Neural cell (in vitro differentiated cells): ENCODE measurements at regions not wholly inside any gene's neighbourhood (a gene's known extent, or its start where the extent isn't known, plus 50 kb on each side); places are given as distances from the start of the nearest gene placed in this dataset.
"Not testable (repeated sequence)": the region's sequence is repeated elsewhere in the genome, so short reads cannot be mapped to it uniquely, and the experiment has no call there.

Experiments
- H2AFZ ChIP-seq: fragments of 200-600, 300-800 bp; sonication (generic), shearing (Covaris generic); 2 replicates; pipeline ENCODE4 v1.6.0; 2014; ENCODE audit warnings: low read depth, mild to moderate bottlenecking, antibody characterized with exemption, low read length, moderate library complexity
- H3F3A ChIP-seq: fragments of 200-600 bp; shearing (Covaris generic); 2 replicates; pipeline ENCODE4 v1.6.1; 2016; ENCODE audit warnings: mild to moderate bottlenecking, moderate library complexity, mixed read lengths, antibody characterized with exemption, low read length; ENCODE audit not compliant: insufficient read depth, poor library complexity, severe bottlenecking
- H3K27ac ChIP-seq: fragments of 200-600, 300-800 bp; sonication (generic), shearing (Covaris generic); 2 replicates; pipeline ENCODE4 v1.5.1; 2014; ENCODE audit warnings: mild to moderate bottlenecking, low read length, moderate library complexity
- H3K27me3 ChIP-seq: fragments of 300-800, 200-600 bp; sonication (generic), shearing (Covaris generic); 2 replicates; pipeline ENCODE4 v1.6.0; 2014; ENCODE audit warnings: mild to moderate bottlenecking, low read depth, low read length, moderate library complexity; ENCODE audit not compliant: insufficient read depth
- H3K36me3 ChIP-seq: fragments of 300-800, 200-600 bp; sonication (generic), shearing (Covaris generic); 2 replicates; pipeline ENCODE4 v1.5.1; 2014; ENCODE audit warnings: mild to moderate bottlenecking, antibody characterized with exemption, low read length, moderate library complexity; ENCODE audit not compliant: insufficient read depth
- H3K4me2 ChIP-seq: fragments of 300-800, 200-600 bp; sonication (generic), shearing (Covaris generic); 2 replicates; pipeline ENCODE4 v1.6.0; 2014; ENCODE audit warnings: mild to moderate bottlenecking, low read length
- H3K4me3 ChIP-seq: fragments of 300-800, 200-600 bp; sonication (generic), shearing (Covaris generic); 2 replicates; pipeline ENCODE4 v1.5.1; 2014; ENCODE audit warnings: mild to moderate bottlenecking, low read length, moderate library complexity
- H3K79me2 ChIP-seq: fragments of 200-600 bp; shearing (Covaris generic); replicated peaks from 2 replicates; pipeline ENCODE4 v1.6.0; 2014; ENCODE audit warnings: mild to moderate bottlenecking, low read length, moderate library complexity; ENCODE audit not compliant: insufficient read depth
- H3K9ac ChIP-seq: fragments of 300-800, 200-600 bp; sonication (generic), shearing (Covaris generic); 2 replicates; pipeline ENCODE4 v1.6.1; 2016; ENCODE audit warnings: mild to moderate bottlenecking, low read length, mixed read lengths
- H3K9me2 ChIP-seq: fragments of 200-600 bp; shearing (Covaris generic); 2 replicates; pipeline ENCODE4 v1.6.1; 2016; ENCODE audit warnings: mild to moderate bottlenecking, low read length, mixed read lengths; ENCODE audit not compliant: insufficient read depth
- H3K9me3 ChIP-seq: fragments of 200-600, 300-800 bp; sonication (generic), shearing (Covaris generic); 2 replicates; pipeline ENCODE4 v1.6.1; 2016; ENCODE audit warnings: mild to moderate bottlenecking, mixed run types, low read length, moderate library complexity, mixed read lengths
- H4K20me1 ChIP-seq: fragments of 200-600 bp; shearing (Covaris generic); 2 replicates; pipeline ENCODE4 v1.6.1; 2016; ENCODE audit warnings: mild to moderate bottlenecking, mixed run types; ENCODE audit not compliant: insufficient read depth
- EP300 ChIP-seq: fragments of 450-650 bp; conservative IDR thresholded peaks from 2 replicates; pipeline ENCODE4 v1.6.1; 2014; ENCODE audit warnings: antibody characterized with exemption, mild to moderate bottlenecking, moderate library complexity; ENCODE audit not compliant: poor library complexity, severe bottlenecking
- EZH2 ChIP-seq: fragments of 200-600, 300-800 bp; shearing (Covaris generic), sonication (generic); IDR thresholded peaks from 2 replicates; pipeline ENCODE4 v1.6.1; 2014; ENCODE audit warnings: antibody characterized with exemption, low read length, borderline replicate concordance, mild to moderate bottlenecking; ENCODE audit not compliant: insufficient read depth, poor library complexity, severe bottlenecking
- MXI1 ChIP-seq: fragments of 450-650 bp; conservative IDR thresholded peaks from 2 replicates; pipeline ENCODE4 v1.6.1; 2014; ENCODE audit warnings: antibody characterized with exemption, mild to moderate bottlenecking; ENCODE audit not compliant: poor library complexity, severe bottlenecking
- POLR2AphosphoS5 ChIP-seq: IDR thresholded peaks from 2 replicates; pipeline ENCODE4 v1.6.1; 2012
- RAD21 ChIP-seq: fragments of 450-650 bp; conservative IDR thresholded peaks from 2 replicates; pipeline ENCODE4 v1.6.1; 2014; ENCODE audit warnings: antibody characterized with exemption, mild to moderate bottlenecking, moderate library complexity
- SMC3 ChIP-seq: fragments of 450-650 bp; conservative IDR thresholded peaks from 2 replicates; pipeline ENCODE4 v1.6.1; 2014; ENCODE audit warnings: antibody characterized with exemption, mild to moderate bottlenecking, moderate library complexity; ENCODE audit not compliant: poor library complexity
- TAF1 ChIP-seq: IDR thresholded peaks from 2 replicates; pipeline ENCODE4 v1.6.1; 2012; ENCODE audit warnings: low read depth
- TF ChIP-seq, protein P1 (sequence below): IDR thresholded peaks from 2 replicates; pipeline ENCODE4 v1.6.1; 2012; ENCODE audit warnings: borderline replicate concordance
- TF ChIP-seq, protein P2 (sequence below): fragments of 450-650 bp; IDR thresholded peaks from 2 replicates; pipeline ENCODE4 v1.5.1; 2014; ENCODE audit warnings: antibody characterized with exemption, mild to moderate bottlenecking, moderate library complexity; ENCODE audit not compliant: poor library complexity, severe bottlenecking

DNA sequence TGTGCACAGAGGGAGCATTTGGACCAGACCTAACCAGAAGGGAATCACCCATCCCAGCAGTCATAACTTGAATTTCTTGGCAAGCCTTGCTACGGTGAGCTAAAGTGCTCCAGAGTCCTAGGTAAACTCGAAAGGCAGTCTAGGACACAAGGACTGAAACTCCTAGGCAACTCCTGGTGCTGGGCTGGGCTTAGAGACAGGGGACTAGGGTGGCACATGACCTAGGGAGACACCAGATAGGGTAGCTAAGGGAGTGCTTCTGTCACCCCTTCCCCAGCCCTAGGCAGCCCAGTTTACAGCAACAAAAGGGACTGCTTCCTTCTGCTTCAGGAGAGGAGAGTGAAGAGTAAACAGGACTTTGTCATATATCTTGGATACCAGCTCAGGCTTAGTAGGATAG lies 256.4 kb upstream of the ARHGEF26 start:
- H3K27ac ChIP-seq: no peak overlapping the region
- H4K20me1 ChIP-seq: no peaks in the 10 kb centered on the region
- H3K4me2 ChIP-seq: no peak overlapping the region
- no peaks in the 10 kb centered on the region for H3K36me3 ChIP-seq
- H3K4me3 ChIP-seq: no peak overlapping the region
- no peaks in the 10 kb centered on the region for H3K27me3 ChIP-seq
- H3K9me3 ChIP-seq: no peaks in the 10 kb centered on the region
- H3F3A ChIP-seq: no peaks in the 10 kb centered on the region
- no peak overlapping the region for H3K9ac ChIP-seq
- TF ChIP-seq POLR2AphosphoS5 (no peak), EP300 (no peak), EZH2 (no peak), TAF1 (no peak), RAD21 (no peak), SMC3 (no peak), MXI1 (no peak)
- TF ChIP-seq, protein P1, sequence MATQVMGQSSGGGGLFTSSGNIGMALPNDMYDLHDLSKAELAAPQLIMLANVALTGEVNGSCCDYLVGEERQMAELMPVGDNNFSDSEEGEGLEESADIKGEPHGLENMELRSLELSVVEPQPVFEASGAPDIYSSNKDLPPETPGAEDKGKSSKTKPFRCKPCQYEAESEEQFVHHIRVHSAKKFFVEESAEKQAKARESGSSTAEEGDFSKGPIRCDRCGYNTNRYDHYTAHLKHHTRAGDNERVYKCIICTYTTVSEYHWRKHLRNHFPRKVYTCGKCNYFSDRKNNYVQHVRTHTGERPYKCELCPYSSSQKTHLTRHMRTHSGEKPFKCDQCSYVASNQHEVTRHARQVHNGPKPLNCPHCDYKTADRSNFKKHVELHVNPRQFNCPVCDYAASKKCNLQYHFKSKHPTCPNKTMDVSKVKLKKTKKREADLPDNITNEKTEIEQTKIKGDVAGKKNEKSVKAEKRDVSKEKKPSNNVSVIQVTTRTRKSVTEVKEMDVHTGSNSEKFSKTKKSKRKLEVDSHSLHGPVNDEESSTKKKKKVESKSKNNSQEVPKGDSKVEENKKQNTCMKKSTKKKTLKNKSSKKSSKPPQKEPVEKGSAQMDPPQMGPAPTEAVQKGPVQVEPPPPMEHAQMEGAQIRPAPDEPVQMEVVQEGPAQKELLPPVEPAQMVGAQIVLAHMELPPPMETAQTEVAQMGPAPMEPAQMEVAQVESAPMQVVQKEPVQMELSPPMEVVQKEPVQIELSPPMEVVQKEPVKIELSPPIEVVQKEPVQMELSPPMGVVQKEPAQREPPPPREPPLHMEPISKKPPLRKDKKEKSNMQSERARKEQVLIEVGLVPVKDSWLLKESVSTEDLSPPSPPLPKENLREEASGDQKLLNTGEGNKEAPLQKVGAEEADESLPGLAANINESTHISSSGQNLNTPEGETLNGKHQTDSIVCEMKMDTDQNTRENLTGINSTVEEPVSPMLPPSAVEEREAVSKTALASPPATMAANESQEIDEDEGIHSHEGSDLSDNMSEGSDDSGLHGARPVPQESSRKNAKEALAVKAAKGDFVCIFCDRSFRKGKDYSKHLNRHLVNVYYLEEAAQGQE: no peak
- TF ChIP-seq, protein P2, sequence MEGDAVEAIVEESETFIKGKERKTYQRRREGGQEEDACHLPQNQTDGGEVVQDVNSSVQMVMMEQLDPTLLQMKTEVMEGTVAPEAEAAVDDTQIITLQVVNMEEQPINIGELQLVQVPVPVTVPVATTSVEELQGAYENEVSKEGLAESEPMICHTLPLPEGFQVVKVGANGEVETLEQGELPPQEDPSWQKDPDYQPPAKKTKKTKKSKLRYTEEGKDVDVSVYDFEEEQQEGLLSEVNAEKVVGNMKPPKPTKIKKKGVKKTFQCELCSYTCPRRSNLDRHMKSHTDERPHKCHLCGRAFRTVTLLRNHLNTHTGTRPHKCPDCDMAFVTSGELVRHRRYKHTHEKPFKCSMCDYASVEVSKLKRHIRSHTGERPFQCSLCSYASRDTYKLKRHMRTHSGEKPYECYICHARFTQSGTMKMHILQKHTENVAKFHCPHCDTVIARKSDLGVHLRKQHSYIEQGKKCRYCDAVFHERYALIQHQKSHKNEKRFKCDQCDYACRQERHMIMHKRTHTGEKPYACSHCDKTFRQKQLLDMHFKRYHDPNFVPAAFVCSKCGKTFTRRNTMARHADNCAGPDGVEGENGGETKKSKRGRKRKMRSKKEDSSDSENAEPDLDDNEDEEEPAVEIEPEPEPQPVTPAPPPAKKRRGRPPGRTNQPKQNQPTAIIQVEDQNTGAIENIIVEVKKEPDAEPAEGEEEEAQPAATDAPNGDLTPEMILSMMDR: no peak
- H2AFZ ChIP-seq: no peak overlapping the region
- no peaks in the 10 kb centered on the region for H3K79me2 ChIP-seq
- H3K9me2 ChIP-seq: no peaks in the 10 kb centered on the region

DNA sequence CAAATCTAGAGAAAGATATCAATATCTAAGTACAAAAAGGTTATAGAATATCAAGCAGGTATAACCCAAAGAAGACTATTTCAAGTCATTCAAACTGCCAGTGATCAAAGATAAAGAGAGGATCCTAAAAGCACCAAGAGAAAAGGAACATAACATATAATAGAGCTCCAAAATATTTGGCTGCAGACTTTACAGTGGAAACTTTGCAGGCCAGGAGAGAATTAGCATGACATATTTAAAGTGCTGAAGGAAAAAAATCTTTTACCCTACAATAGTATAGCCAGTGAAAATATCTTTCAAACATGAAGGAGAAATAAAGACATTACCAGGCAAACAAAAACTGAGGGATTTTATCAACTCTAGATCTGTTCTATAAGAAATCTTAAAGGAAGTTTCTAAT lies 254.3 kb upstream of the ARHGEF26 start:
- H3K36me3 ChIP-seq: no peaks in the 10 kb centered on the region
- H3K27me3 ChIP-seq: no peaks in the 10 kb centered on the region
- H4K20me1 ChIP-seq: no peaks in the 10 kb centered on the region
- H3K4me3 ChIP-seq: no peak overlapping the region
- H2AFZ ChIP-seq: no peak overlapping the region
- H3K9ac ChIP-seq: no peak overlapping the region
- TF ChIP-seq TAF1: no peak
- no peak for TF ChIP-seq EP300
- no peak for TF ChIP-seq SMC3
- TF ChIP-seq MXI1: no peak
- TF ChIP-seq, protein P1: no peak
- no peak for TF ChIP-seq EZH2
- no peak for TF ChIP-seq RAD21
- no peak for TF ChIP-seq POLR2AphosphoS5
- TF ChIP-seq, protein P2: no peak
- no peaks in the 10 kb centered on the region for H3K9me2 ChIP-seq
- no peaks in the 10 kb centered on the region for H3K79me2 ChIP-seq
- H3K4me2 ChIP-seq: no peak overlapping the region
- no peaks in the 10 kb centered on the region for H3F3A ChIP-seq
- no peaks in the 10 kb centered on the region for H3K9me3 ChIP-seq
- no peak overlapping the region for H3K27ac ChIP-seq

DNA sequence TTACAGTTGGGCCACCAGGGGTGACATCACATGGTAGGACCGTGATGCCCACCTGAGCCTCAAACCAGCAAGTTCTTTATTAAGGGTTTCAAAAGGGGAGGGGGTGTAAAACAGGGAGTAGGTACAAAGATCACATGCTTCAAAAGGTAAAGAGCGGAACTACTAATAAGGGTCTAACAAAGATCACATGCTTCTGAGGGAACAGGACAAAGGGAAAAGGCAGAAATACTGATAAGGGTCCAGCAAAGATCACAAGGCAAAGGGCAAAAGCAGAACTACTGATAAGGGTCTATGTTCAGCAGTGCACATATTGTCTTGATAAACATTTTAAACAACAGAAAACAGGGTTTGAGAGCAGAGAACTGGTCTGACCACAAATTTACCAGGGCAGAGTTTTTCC lies 246.8 kb upstream of the ARHGEF26 start:
- H3K4me3 ChIP-seq, H2AFZ ChIP-seq, H3K9me2 ChIP-seq, H3F3A ChIP-seq, H3K4me2 ChIP-seq, H3K36me3 ChIP-seq, H3K79me2 ChIP-seq, H3K9me3 ChIP-seq, H3K9ac ChIP-seq, H4K20me1 ChIP-seq, H3K27ac ChIP-seq, H3K27me3 ChIP-seq: not testable (repeated sequence)
